MCF 10A (cell line): ENCODE measurements at regions not wholly inside any gene's neighbourhood (a gene's known extent, or its start where the extent isn't known, plus 50 kb on each side); places are given as distances from the start of the nearest gene placed in this dataset.

Experiments
- BruUV-seq: library from RNA; stranded (reverse); fragments of 400-500 nt; replicated peaks from 2 replicates; lab custom pipeline; 2021; lab: Mats Ljungman, UMichigan
- CTCF ChIA-PET: fragments of 300-600 bp; sonication (Branson Sonifier 250); formaldehyde crosslinking; extraction: SDS; loops from one replicate; lab custom pipeline; 2021; ENCODE audit warnings: antibody characterized with exemption, inconsistent platforms; lab: Yijun Ruan, JAX
- POLR2A ChIA-PET: fragments of 300-600, 350-650 bp; sonication (Branson Sonifier 250); formaldehyde crosslinking; extraction: SDS; loops from one replicate; lab custom pipeline; 2020; ENCODE audit warnings: antibody characterized with exemption, inconsistent platforms; lab: Yijun Ruan, JAX
- DNase-seq: peaks from one replicate; pipeline ENCODE4 v3.0.0-alpha.2; 2018; ENCODE audit not compliant: unreplicated experiment
- H3K27ac Mint-ChIP-seq: one replicate; pipeline ENCODE4 v1.8.0; 2022; ENCODE audit warnings: mild to moderate bottlenecking, low read depth, mixed read lengths; ENCODE audit not compliant: unreplicated experiment
- H3K27me3 Mint-ChIP-seq: one replicate; pipeline ENCODE4 v1.8.0; 2022; ENCODE audit warnings: mixed read lengths; ENCODE audit not compliant: insufficient read depth, unreplicated experiment
- H3K36me3 Mint-ChIP-seq: one replicate; pipeline ENCODE4 v1.8.0; 2022; ENCODE audit warnings: mild to moderate bottlenecking, moderate library complexity, mixed read lengths; ENCODE audit not compliant: insufficient read depth, unreplicated experiment
- H3K4me1 Mint-ChIP-seq: one replicate; pipeline ENCODE4 v1.8.0; 2022; ENCODE audit warnings: mixed read lengths; ENCODE audit not compliant: insufficient read depth, unreplicated experiment
- H3K4me3 Mint-ChIP-seq: one replicate; pipeline ENCODE4 v1.8.0; 2022; ENCODE audit warnings: mild to moderate bottlenecking, moderate library complexity, mixed read lengths; ENCODE audit not compliant: unreplicated experiment
- H3K9me3 Mint-ChIP-seq: one replicate; pipeline ENCODE4 v1.8.0; 2022; ENCODE audit warnings: mixed read lengths; ENCODE audit not compliant: unreplicated experiment
- CTCF ChIP-seq: fragments of 200-600 bp; IDR thresholded peaks from one replicate; pipeline ENCODE4 v1.8.0; 2022; ENCODE audit warnings: antibody characterized with exemption, mild to moderate bottlenecking; ENCODE audit not compliant: unreplicated experiment
- intact Hi-C: fragments of 100-400 bp; cut with micrococcal nuclease; formaldehyde crosslinking; loops from 2 replicates; pipeline ENCODE4 v1.14.1; 2022

GRCh38 chr18:47331026-47331425 is 79.6 kb upstream of the SKOR2 start:
- TF ChIP-seq CTCF, result no peak
- Mint-ChIP-seq H3K27ac (no peak overlapping the region), H3K9me3 (no peaks in the 10 kb centered on the region), H3K4me1 (no peaks in the 10 kb centered on the region), H3K4me3 (no peak overlapping the region), H3K36me3 (no peaks in the 10 kb centered on the region), H3K27me3 (peaks cover 70% of the 10 kb centered on the region)
- intact Hi-C loops, result no loop called here
- ChIA-PET CTCF (interaction anchor here (0.7 kb wide), 1 partner anchor 124 kb away, joined by 3 read pairs; no protein-coding TSS in a partner anchor), POLR2A (interaction anchor here (0.7 kb wide), 1 partner anchor 65 kb away, joined by 3 read pairs; no protein-coding TSS in a partner anchor)
- no peak for DNase-seq
- no TSS peak for BruUV-seq

- CTCF ChIA-PET, result no interaction called here
- no TSS peak for BruUV-seq
- peak; percentile 55 for DNase-seq
- Mint-ChIP-seq H3K27me3 (peaks cover 20% of the 10 kb centered on the region), H3K9me3 (no peaks in the 10 kb centered on the region), H3K4me3 (no peak overlapping the region), H3K4me1 (no peaks in the 10 kb centered on the region), H3K27ac (no peak overlapping the region), H3K36me3 (no peaks in the 10 kb centered on the region)
- intact Hi-C loops, result no loop called here
- no peak for TF ChIP-seq CTCF
- POLR2A ChIA-PET, result interaction anchor here (0.8 kb wide), 1 partner anchor 708 kb away, joined by 3 read pairs; no protein-coding TSS in a partner anchor
These were observed 71.7 kb upstream of the SKOR2 start for GRCh38 chr18:47323158-47323557.

GRCh38 chr18:47321815-47322214 is 70.4 kb upstream of the SKOR2 start:
- no peak for DNase-seq
- no peak overlapping the region for H3K27ac Mint-ChIP-seq
- intact Hi-C loops, result no loop called here
- no peaks in the 10 kb centered on the region for H3K36me3 Mint-ChIP-seq
- BruUV-seq, result no TSS peak
- TF ChIP-seq CTCF, result no peak
- peaks cover 23% of the 10 kb centered on the region for H3K27me3 Mint-ChIP-seq
- no peak overlapping the region for H3K4me3 Mint-ChIP-seq
- CTCF ChIA-PET, result interaction anchor here (0.8 kb wide), 1 partner anchor 40 kb away, joined by 3 read pairs; no protein-coding TSS in a partner anchor
- no peaks in the 10 kb centered on the region for H3K4me1 Mint-ChIP-seq
- H3K9me3 Mint-ChIP-seq, result no peaks in the 10 kb centered on the region
- POLR2A ChIA-PET, result no interaction called here

GRCh38 chr18:47317824-47318508 is 66.5 kb upstream of the SKOR2 start:
- peaks cover 38% of the 10 kb centered on the region for H3K27me3 Mint-ChIP-seq
- H3K4me1 Mint-ChIP-seq, result no peaks in the 10 kb centered on the region
- ChIA-PET POLR2A (no interaction called here), CTCF (no interaction called here)
- no TSS peak for BruUV-seq
- H3K36me3 Mint-ChIP-seq, result no peaks in the 10 kb centered on the region
- TF ChIP-seq CTCF, result no peak
- no peak for DNase-seq
- no peak overlapping the region for H3K27ac Mint-ChIP-seq
- no peaks in the 10 kb centered on the region for H3K9me3 Mint-ChIP-seq
- intact Hi-C loops, result no loop called here
- no peak overlapping the region for H3K4me3 Mint-ChIP-seq
